HFFc6 (cell line): ENCODE measurements at regions not wholly inside any gene's neighbourhood (a gene's known extent, or its start where the extent isn't known, plus 50 kb on each side); places are given as distances from the start of the nearest gene placed in this dataset.

Experiments used
- DNase-seq: peaks from one replicate; pipeline ENCODE4 v3.0.0-alpha.2; 2018
- H3K27ac Mint-ChIP-seq: 2 replicates; pipeline ENCODE4 v1.8.0; 2020; ENCODE audit warnings: mild to moderate bottlenecking, mixed read lengths
- H3K27me3 Mint-ChIP-seq: 2 replicates; pipeline ENCODE4 v1.8.0; 2021; ENCODE audit warnings: mild to moderate bottlenecking, moderate library complexity, mixed read lengths; ENCODE audit not compliant: insufficient read depth
- H3K36me3 Mint-ChIP-seq: 2 replicates; pipeline ENCODE4 v1.8.0; 2021; ENCODE audit warnings: low read depth, mixed read lengths
- H3K4me1 Mint-ChIP-seq: 2 replicates; pipeline ENCODE4 v1.8.0; 2020; ENCODE audit warnings: low read depth, mixed read lengths
- H3K4me3 Mint-ChIP-seq: 2 replicates; pipeline ENCODE4 v1.8.0; 2020; ENCODE audit warnings: mild to moderate bottlenecking, moderate library complexity, mixed read lengths
- H3K9me3 Mint-ChIP-seq: 2 replicates; pipeline ENCODE4 v1.8.0; 2020; ENCODE audit warnings: mild to moderate bottlenecking, mixed read lengths
- TF ChIP-seq, protein P1 (sequence below): fragments of 200-600 bp; sonication (generic); IDR thresholded peaks from 2 replicates; pipeline ENCODE4 v1.5.0; 2021; ENCODE audit warnings: antibody characterized with exemption, mild to moderate bottlenecking

- TF ChIP-seq, protein P1, sequence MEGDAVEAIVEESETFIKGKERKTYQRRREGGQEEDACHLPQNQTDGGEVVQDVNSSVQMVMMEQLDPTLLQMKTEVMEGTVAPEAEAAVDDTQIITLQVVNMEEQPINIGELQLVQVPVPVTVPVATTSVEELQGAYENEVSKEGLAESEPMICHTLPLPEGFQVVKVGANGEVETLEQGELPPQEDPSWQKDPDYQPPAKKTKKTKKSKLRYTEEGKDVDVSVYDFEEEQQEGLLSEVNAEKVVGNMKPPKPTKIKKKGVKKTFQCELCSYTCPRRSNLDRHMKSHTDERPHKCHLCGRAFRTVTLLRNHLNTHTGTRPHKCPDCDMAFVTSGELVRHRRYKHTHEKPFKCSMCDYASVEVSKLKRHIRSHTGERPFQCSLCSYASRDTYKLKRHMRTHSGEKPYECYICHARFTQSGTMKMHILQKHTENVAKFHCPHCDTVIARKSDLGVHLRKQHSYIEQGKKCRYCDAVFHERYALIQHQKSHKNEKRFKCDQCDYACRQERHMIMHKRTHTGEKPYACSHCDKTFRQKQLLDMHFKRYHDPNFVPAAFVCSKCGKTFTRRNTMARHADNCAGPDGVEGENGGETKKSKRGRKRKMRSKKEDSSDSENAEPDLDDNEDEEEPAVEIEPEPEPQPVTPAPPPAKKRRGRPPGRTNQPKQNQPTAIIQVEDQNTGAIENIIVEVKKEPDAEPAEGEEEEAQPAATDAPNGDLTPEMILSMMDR: no peak
- Mint-ChIP-seq H3K27me3 (no peaks in the 10 kb centered on the region; the same call in 1 of the 2 replicates), H3K4me1 (no peaks in the 10 kb centered on the region), H3K27ac (no peak overlapping the region), H3K4me3 (no peak overlapping the region), H3K9me3 (peaks cover 28% of the 10 kb centered on the region), H3K36me3 (no peaks in the 10 kb centered on the region)
- DNase-seq: no peak
These were observed 760.0 kb upstream of the PRMT6 start for GRCh38 chr1:106296431-106296830.

- H3K27me3 Mint-ChIP-seq: no peaks in the 10 kb centered on the region; the same call in 1 of the 2 replicates
- no peaks in the 10 kb centered on the region for H3K4me1 Mint-ChIP-seq
- H3K27ac Mint-ChIP-seq: no peak overlapping the region
- H3K36me3 Mint-ChIP-seq: 0 out of 2 replicates have a peak, but pooled peaks cover 5% of the 10 kb centered on the region
- no peak for DNase-seq
- no peak overlapping the region for H3K4me3 Mint-ChIP-seq
- peaks cover 37% of the 10 kb centered on the region for H3K9me3 Mint-ChIP-seq
- TF ChIP-seq, protein P1: no peak
These were observed 752.4 kb upstream of the PRMT6 start for GRCh38 chr1:106304106-106304505.

GRCh38 chr1:106319612-106320011 is 736.9 kb upstream of the PRMT6 start:
- H3K9me3 Mint-ChIP-seq: peaks cover 26% of the 10 kb centered on the region
- DNase-seq: no peak

GRCh38 chr1:106325600-106325999 is 730.9 kb upstream of the PRMT6 start:
- H3K4me1 Mint-ChIP-seq: no peaks in the 10 kb centered on the region
- DNase-seq: no peak
- TF ChIP-seq, protein P1: no peak
- H3K27ac Mint-ChIP-seq: no peak overlapping the region
- no peak overlapping the region for H3K4me3 Mint-ChIP-seq
- no peaks in the 10 kb centered on the region; the same call in 1 of the 2 replicates for H3K36me3 Mint-ChIP-seq
- peaks cover 26% of the 10 kb centered on the region for H3K9me3 Mint-ChIP-seq
- H3K27me3 Mint-ChIP-seq: no peaks in the 10 kb centered on the region

More at GRCh38 chr1:106319612-106320011, 736.9 kb upstream of the PRMT6 start:
- H3K4me3 Mint-ChIP-seq: no peak overlapping the region
- H3K27ac Mint-ChIP-seq: no peak overlapping the region
- H3K27me3 Mint-ChIP-seq: no peaks in the 10 kb centered on the region
- H3K36me3 Mint-ChIP-seq: no peaks in the 10 kb centered on the region; the same call in 1 of the 2 replicates
- TF ChIP-seq, protein P1: no peak
- no peaks in the 10 kb centered on the region for H3K4me1 Mint-ChIP-seq

DNA sequence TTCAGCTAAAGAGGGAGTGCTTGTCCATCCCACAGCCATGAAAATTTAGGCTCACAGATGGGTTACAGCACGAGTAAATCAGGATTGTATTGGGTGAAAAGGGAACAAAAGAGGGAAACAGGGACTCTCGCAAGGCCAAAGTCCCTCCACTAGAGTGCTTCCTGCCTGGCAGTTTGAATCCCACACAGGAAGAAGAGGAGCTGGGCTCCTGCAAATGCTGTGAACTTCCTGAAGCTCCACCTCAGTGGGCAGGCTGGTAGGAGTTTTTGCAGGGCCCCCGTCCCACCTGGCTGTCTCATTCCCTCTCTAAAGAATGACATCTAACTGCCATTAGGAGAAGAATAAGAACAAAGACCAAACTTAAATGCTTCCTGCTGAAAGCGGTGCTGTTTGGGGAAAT is 712.0 kb upstream of the PRMT6 start:
- H3K27me3 Mint-ChIP-seq: no peaks in the 10 kb centered on the region
- TF ChIP-seq, protein P1: no peak
- no peak for DNase-seq

DNA sequence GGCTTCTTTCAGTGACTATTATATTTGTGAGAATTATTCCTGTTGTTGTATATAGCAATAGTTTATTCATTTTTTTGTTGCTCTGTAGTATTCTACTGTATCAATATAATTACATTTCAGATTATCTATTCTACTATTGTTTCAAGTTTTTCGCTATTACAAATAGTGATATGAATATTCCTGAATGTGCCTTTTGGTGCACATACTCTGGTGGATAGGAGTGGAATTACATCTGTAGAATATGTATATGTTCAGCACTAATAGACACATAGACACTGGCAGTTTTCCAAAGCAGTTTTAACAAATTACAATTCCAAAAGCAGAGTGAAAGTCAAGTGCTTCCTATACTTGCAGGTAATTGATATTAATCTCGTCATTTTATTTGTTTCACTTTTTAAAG is 696.2 kb upstream of the PRMT6 start:
- H3K4me3 Mint-ChIP-seq: no peak overlapping the region
- TF ChIP-seq, protein P1: peak; percentile 55
- H3K9me3 Mint-ChIP-seq: peaks cover 54% of the 10 kb centered on the region
- H3K27me3 Mint-ChIP-seq: peaks cover 1% of the 10 kb centered on the region; the same call in 1 of the 2 replicates
- no peaks in the 10 kb centered on the region for H3K4me1 Mint-ChIP-seq
- no peak for DNase-seq
- H3K36me3 Mint-ChIP-seq: no peaks in the 10 kb centered on the region
- no peak overlapping the region for H3K27ac Mint-ChIP-seq

More for the DNA sequence above, 712.0 kb upstream of the PRMT6 start:
- H3K27ac Mint-ChIP-seq: no peak overlapping the region
- H3K4me3 Mint-ChIP-seq: no peak overlapping the region
- H3K36me3 Mint-ChIP-seq: no peaks in the 10 kb centered on the region; the same call in 1 of the 2 replicates
- no peaks in the 10 kb centered on the region for H3K4me1 Mint-ChIP-seq
- peaks cover 42% of the 10 kb centered on the region for H3K9me3 Mint-ChIP-seq
